ENCODE measurements at regions not wholly inside any gene's neighbourhood (a gene's known extent, or its start where the extent isn't known, plus 50 kb on each side); places are given as distances from the start of the nearest gene placed in this dataset.
A peak's percentile ranks its signal among the peaks of the same experiment; 100 is the strongest.

DNA sequence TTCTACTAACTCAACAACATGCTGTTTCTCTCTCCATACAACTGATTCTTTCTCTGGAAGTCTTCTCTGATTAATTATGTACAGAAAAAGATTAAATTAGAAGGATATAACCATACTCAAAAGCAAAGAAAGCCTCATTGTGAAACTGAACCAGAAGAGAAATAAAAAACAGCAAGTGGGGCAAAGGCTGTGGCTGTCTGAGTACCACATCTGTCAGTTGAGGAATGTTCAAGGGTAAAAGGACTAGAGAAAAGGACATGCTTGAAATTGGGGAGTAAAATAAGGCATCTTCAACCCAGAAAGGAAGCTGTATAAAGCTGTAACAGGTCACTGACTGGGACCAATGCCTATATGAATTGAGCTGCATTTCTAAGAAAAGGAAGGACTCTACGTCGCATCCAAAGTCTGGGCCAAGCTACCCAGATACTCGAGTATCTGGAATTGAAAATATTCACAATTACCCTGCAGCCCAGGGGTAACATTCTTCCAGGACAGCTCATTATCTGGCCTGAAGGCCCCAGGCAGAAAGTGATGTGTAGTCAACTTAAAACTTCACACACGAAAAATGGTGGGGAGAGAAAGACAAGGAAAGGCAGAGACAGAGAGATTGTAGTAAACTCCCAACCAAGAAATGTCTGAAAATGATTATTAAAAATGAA is 356.0 kb upstream of the GALNT5 start:
- Mint-ChIP-seq H3K36me3 (ENCODE audit: insufficient read depth in 2 of 2) (no peaks in the 10 kb centered on the region), H3K4me1 (ENCODE audit: low read depth) (peaks cover 1% of the 10 kb centered on the region), H3K27ac (no peak overlapping the region), H3K27me3 (ENCODE audit: low read depth) (peaks cover 3% of the 10 kb centered on the region), H3K9me3 (no peaks in the 10 kb centered on the region), H3K4me3 (no peak overlapping the region)
- DNase-seq (no peak), ATAC-seq (replicated peaks in 1 of 2) (no peak)

- no peaks in the 10 kb centered on the region for H3K27me3 Mint-ChIP-seq (ENCODE audit: low read depth)
- DNase-seq (no peak), ATAC-seq (replicated peaks in 1 of 2) (no peak)
- no peak overlapping the region for H3K4me3 Mint-ChIP-seq
- H3K9me3 Mint-ChIP-seq = no peaks in the 10 kb centered on the region
- no peak overlapping the region for H3K27ac Mint-ChIP-seq
- H3K4me1 Mint-ChIP-seq (ENCODE audit: low read depth) = no peaks in the 10 kb centered on the region
- H3K36me3 Mint-ChIP-seq (ENCODE audit: insufficient read depth in 2 of 2) = no peaks in the 10 kb centered on the region
Measured at GRCh38 chr2:156903335-156903734, 354.2 kb upstream of the GALNT5 start.

DNA sequence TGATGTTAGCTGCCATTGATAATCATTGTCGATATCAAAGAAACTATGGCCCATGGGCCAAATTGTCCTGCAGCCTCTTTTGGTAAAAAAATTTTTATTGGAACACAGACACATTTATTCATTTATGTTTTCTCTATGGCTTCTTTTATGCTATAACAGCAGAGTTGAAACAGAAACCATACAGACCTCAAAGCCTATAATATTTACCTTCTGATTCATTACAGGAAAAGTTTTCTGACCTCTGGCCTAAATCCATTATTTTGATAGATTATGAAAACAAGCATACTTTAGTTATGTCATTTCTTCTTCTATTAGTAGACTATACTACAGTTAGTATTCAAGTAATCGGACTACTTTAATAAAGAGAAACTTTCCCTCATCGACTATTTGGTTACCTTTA is 349.7 kb upstream of the GALNT5 start:
- Mint-ChIP-seq H3K4me3 (no peak overlapping the region), H3K27ac (no peak overlapping the region), H3K36me3 (ENCODE audit: insufficient read depth in 2 of 2) (no peaks in the 10 kb centered on the region), H3K4me1 (ENCODE audit: low read depth) (peaks cover 6% of the 10 kb centered on the region), H3K27me3 (ENCODE audit: low read depth) (no peaks in the 10 kb centered on the region), H3K9me3 (no peaks in the 10 kb centered on the region)
- DNase-seq = no peak
- ATAC-seq (replicated peaks in 1 of 2) = no peak

DNA sequence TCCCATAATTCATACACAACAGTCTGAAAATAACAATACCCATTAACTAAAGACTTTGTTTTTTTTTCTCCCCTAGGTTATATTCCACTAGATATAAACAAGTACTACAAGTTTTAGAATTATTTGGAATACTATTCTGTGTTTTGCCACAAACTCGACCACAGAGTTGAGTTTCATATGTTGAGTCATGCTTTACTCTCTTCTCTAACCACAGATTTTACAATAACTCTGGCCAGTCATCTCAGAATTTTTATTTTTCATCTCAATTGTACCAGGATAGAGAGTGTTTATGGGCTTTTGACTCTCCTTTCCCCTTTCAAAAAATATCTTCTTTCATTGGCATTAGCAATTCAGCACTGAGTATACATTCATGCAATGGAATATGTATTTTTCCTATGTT is 348.7 kb upstream of the GALNT5 start:
- Mint-ChIP-seq H3K9me3 (no peaks in the 10 kb centered on the region), H3K27me3 (ENCODE audit: low read depth) (no peaks in the 10 kb centered on the region), H3K4me3 (no peak overlapping the region), H3K36me3 (ENCODE audit: insufficient read depth in 2 of 2) (no peaks in the 10 kb centered on the region), H3K4me1 (ENCODE audit: low read depth) (peaks cover 6% of the 10 kb centered on the region), H3K27ac (peak overlapping the region; percentile 19)
- ATAC-seq (replicated peaks in 1 of 2) = peak in 1 of 2 donors; percentile 15
- no peak for DNase-seq

DNA sequence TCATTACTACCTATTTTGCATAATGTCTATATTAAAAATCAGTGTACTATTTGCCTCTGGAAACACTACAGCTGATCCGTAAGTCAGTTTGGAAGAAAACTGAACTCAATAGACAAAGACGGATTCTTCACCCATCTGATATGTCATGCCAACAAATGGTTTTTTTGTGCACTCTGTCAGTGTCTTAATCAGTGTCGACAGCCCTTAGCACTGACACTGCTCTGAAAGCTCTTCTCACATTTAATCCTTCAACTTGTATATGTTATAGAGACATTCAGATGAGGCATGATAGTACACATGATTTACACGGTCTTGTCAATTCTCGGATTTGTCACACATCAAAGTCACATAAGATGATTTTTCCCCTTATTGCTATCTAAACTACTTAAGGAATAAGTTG is 347.5 kb upstream of the GALNT5 start:
- Mint-ChIP-seq H3K9me3 (no peaks in the 10 kb centered on the region), H3K36me3 (ENCODE audit: insufficient read depth in 2 of 2) (no peaks in the 10 kb centered on the region), H3K27ac (no peak overlapping the region), H3K27me3 (ENCODE audit: low read depth) (no peaks in the 10 kb centered on the region), H3K4me1 (ENCODE audit: low read depth) (peaks cover 6% of the 10 kb centered on the region), H3K4me3 (no peak overlapping the region)
- no peak for DNase-seq
- ATAC-seq (replicated peaks in 1 of 2) = no peak

DNA sequence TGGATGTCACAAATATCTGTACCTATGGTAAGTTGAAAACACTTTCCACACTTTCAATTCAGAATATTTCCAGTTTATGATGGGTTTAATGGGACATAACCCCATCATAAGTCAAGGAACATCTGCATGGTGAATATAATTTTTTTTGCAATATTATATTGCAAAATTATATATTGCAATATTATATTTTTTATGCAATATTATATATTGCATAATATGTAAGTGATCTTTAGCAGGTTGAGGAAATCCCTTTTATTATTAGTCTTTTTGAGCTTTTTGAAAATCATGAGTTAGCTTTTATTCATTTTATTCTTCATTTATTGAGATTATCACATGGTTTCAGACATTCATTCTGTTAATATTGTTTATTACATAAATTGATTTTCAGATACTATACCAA is 342.2 kb upstream of the GALNT5 start:
- H3K36me3 Mint-ChIP-seq (ENCODE audit: insufficient read depth in 2 of 2) = no peaks in the 10 kb centered on the region
- no peaks in the 10 kb centered on the region for H3K4me1 Mint-ChIP-seq (ENCODE audit: low read depth)

GRCh38 chr2:156918410-156918809 is 339.1 kb upstream of the GALNT5 start:
- no peak for DNase-seq
- Mint-ChIP-seq H3K9me3 (peaks cover 1 to 4% of the 10 kb centered on the region in 2 donors), H3K27ac (no peak overlapping the region), H3K36me3 (ENCODE audit: insufficient read depth in 2 of 2) (no peaks in the 10 kb centered on the region), H3K27me3 (ENCODE audit: low read depth) (no peaks in the 10 kb centered on the region), H3K4me1 (ENCODE audit: low read depth) (no peaks in the 10 kb centered on the region), H3K4me3 (no peak overlapping the region)
- no peak for ATAC-seq (replicated peaks in 1 of 2)

More for the DNA sequence above, 342.2 kb upstream of the GALNT5 start:
- no peaks in the 10 kb centered on the region for H3K27me3 Mint-ChIP-seq (ENCODE audit: low read depth)
- ATAC-seq (replicated peaks in 1 of 2) = no peak
- H3K27ac Mint-ChIP-seq = no peak overlapping the region
- DNase-seq = no peak
- H3K9me3 Mint-ChIP-seq = no peaks in the 10 kb centered on the region
- H3K4me3 Mint-ChIP-seq = no peak overlapping the region

DNA sequence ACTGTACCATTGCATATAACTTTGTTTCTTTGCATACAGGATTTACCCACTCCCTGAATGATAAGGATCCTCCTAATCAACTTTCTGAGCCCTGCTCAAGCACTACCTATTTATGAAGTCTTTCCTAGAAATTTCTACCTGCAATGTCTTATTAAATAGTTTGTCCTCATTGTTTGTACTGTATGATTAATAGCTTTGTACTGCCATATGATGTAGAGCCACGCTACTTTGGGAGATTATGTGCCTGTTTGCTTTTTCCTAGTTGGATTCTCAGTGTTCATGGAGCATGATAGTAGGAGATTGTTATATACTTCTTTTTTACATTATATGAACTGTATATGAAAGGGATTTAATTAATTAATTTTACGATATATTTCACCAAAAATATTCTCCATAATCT is 327.1 kb upstream of the GALNT5 start:
- ATAC-seq (replicated peaks in 1 of 2) = no peak
- no peak for DNase-seq
- H3K27ac Mint-ChIP-seq = no peak overlapping the region
- no peaks in the 10 kb centered on the region for H3K27me3 Mint-ChIP-seq (ENCODE audit: low read depth)
- H3K9me3 Mint-ChIP-seq = peaks cover 0 to 2% of the 10 kb centered on the region in 2 donors
- no peaks in the 10 kb centered on the region for H3K4me1 Mint-ChIP-seq (ENCODE audit: low read depth)
- H3K4me3 Mint-ChIP-seq = no peak overlapping the region
- H3K36me3 Mint-ChIP-seq (ENCODE audit: insufficient read depth in 2 of 2) = no peaks in the 10 kb centered on the region

DNA sequence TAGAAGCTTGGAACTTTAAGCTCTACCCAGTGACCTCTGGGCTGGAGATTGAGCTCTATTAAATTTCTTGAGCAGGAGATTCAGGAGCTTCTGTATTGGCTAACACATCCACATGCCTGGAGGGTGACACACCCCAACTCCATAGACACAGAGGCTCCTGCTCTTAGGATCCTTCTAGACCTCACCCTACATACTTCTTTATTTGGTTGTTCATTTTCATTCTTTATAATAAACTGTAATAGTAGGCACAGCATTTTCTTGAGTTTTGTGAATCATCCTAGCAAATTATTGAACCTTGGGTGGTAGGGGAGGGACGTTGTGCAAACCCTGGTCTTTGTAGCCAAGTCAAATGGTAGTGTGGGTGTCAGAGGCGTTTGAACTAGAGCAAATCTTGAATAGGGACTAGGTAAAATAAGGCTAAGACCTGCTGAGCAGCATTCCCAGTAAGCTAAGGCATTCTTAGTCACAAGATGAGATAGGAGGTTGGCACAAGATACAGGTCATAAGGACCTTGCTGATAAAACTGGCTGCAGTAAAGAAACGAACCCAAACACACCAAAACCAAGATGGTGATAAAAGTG is 323.8 kb upstream of the GALNT5 start:
- Mint-ChIP-seq H3K36me3 (ENCODE audit: insufficient read depth in 2 of 2) (no peaks in the 10 kb centered on the region), H3K4me3 (no peak overlapping the region), H3K9me3 (no peaks in the 10 kb centered on the region), H3K4me1 (ENCODE audit: low read depth) (no peaks in the 10 kb centered on the region), H3K27me3 (ENCODE audit: low read depth) (no peaks in the 10 kb centered on the region), H3K27ac (no peak overlapping the region)
- ATAC-seq (replicated peaks in 1 of 2) (no peak), DNase-seq (no peak)

DNA sequence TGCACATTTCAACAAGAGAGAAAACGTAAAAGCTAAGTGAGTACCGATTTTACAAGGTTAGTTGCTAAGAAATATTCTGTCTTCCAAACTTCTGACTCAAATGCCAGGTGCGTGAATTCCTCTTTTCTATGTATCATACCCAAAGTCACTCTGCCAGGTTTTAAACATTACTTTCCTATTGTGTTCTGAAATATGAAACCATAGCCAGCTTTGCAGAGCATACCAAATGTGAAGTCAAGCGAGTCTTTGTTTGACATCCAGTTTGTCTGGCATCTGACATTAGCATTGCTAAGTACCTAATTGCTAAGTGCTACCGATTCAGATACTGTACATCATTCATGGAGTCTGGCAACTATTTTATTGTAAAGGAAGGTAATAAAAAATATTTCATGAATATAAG is 321.9 kb upstream of the GALNT5 start:
- no peaks in the 10 kb centered on the region for H3K36me3 Mint-ChIP-seq (ENCODE audit: insufficient read depth in 2 of 2)
- no peaks in the 10 kb centered on the region for H3K9me3 Mint-ChIP-seq
- no peak for ATAC-seq (replicated peaks in 1 of 2)
- DNase-seq = no peak
- no peaks in the 10 kb centered on the region for H3K27me3 Mint-ChIP-seq (ENCODE audit: low read depth)
- H3K4me1 Mint-ChIP-seq (ENCODE audit: low read depth) = no peaks in the 10 kb centered on the region
- no peak overlapping the region for H3K4me3 Mint-ChIP-seq
- no peak overlapping the region for H3K27ac Mint-ChIP-seq

GRCh38 chr2:156937430-156937829 is 320.1 kb upstream of the GALNT5 start:
- Mint-ChIP-seq H3K27me3 (ENCODE audit: low read depth) (no peaks in the 10 kb centered on the region), H3K27ac (no peak overlapping the region), H3K9me3 (no peaks in the 10 kb centered on the region), H3K4me1 (ENCODE audit: low read depth) (no peaks in the 10 kb centered on the region), H3K4me3 (no peak overlapping the region), H3K36me3 (ENCODE audit: insufficient read depth in 2 of 2) (no peaks in the 10 kb centered on the region)
- ATAC-seq (replicated peaks in 1 of 2) (no peak), DNase-seq (no peak)

- Mint-ChIP-seq H3K4me3 (no peak overlapping the region), H3K27me3 (ENCODE audit: low read depth) (no peaks in the 10 kb centered on the region), H3K36me3 (ENCODE audit: insufficient read depth in 2 of 2) (no peaks in the 10 kb centered on the region), H3K4me1 (ENCODE audit: low read depth) (no peaks in the 10 kb centered on the region), H3K9me3 (no peaks in the 10 kb centered on the region), H3K27ac (no peak overlapping the region)
- DNase-seq (no peak), ATAC-seq (replicated peaks in 1 of 2) (no peak)
Measured at GRCh38 chr2:156944871-156945270, 312.6 kb upstream of the GALNT5 start.

GRCh38 chr2:156947261-156947660 is 310.2 kb upstream of the GALNT5 start:
- H3K27ac Mint-ChIP-seq = no peak overlapping the region
- no peaks in the 10 kb centered on the region for H3K27me3 Mint-ChIP-seq (ENCODE audit: low read depth)
- DNase-seq (no peak), ATAC-seq (replicated peaks in 1 of 2) (no peak)
- H3K4me1 Mint-ChIP-seq (ENCODE audit: low read depth) = no peaks in the 10 kb centered on the region
- peaks cover 0 to 7% of the 10 kb centered on the region in 2 donors for H3K9me3 Mint-ChIP-seq
- H3K36me3 Mint-ChIP-seq (ENCODE audit: insufficient read depth in 2 of 2) = no peaks in the 10 kb centered on the region
- H3K4me3 Mint-ChIP-seq = no peak overlapping the region

- peaks cover 0 to 10% of the 10 kb centered on the region in 2 donors for H3K9me3 Mint-ChIP-seq
- H3K36me3 Mint-ChIP-seq (ENCODE audit: insufficient read depth in 2 of 2) = no peaks in the 10 kb centered on the region
- H3K27me3 Mint-ChIP-seq (ENCODE audit: low read depth) = no peaks in the 10 kb centered on the region
- no peaks in the 10 kb centered on the region for H3K4me1 Mint-ChIP-seq (ENCODE audit: low read depth)
- no peak for ATAC-seq (replicated peaks in 1 of 2)
- no peak overlapping the region for H3K27ac Mint-ChIP-seq
- no peak for DNase-seq
- no peak overlapping the region for H3K4me3 Mint-ChIP-seq
Measured at GRCh38 chr2:156955701-156956100, 301.8 kb upstream of the GALNT5 start.

Measured in activated T-cell treated with anti-CD3 and anti-CD28 coated beads, Interleukin-2, amount 50 U/mL, for 72 hours (primary cell).